ENCODE measurements at regions not wholly inside any gene's neighbourhood (a gene's known extent, or its start where the extent isn't known, plus 50 kb on each side); places are given as distances from the start of the nearest gene placed in this dataset.

GRCh38 chr1:38123356-38124135, 77.0 kb upstream of the POU3F1 start:
- ATAC-seq = no peak
- TF ChIP-seq CSDC2 (CRISPR knock-in tag; IDR thresholded peaks at IDR 0.05) = no peak
- no peak for TF ChIP-seq ZNF70 (CRISPR knock-in tag; IDR thresholded peaks at IDR 0.05)
- no peak for TF ChIP-seq ZNF565 (CRISPR knock-in tag; conservative IDR thresholded peaks at IDR 0.05; ENCODE audit: low read depth)
- no peak for TF ChIP-seq PATZ1 (CRISPR knock-in tag; IDR thresholded peaks at IDR 0.05; ENCODE audit: borderline replicate concordance)
- TF ChIP-seq TSHZ2 (CRISPR knock-in tag; IDR thresholded peaks at IDR 0.05) = no peak
- TF ChIP-seq ARNTL (CRISPR knock-in tag; IDR thresholded peaks at IDR 0.05; ENCODE audit: borderline replicate concordance, low read depth) = no peak
- TF ChIP-seq ZFP30 (CRISPR knock-in tag; IDR thresholded peaks at IDR 0.05) = no peak
- TF ChIP-seq ZFP3 (CRISPR knock-in tag; IDR thresholded peaks at IDR 0.05) = no peak
- TF ChIP-seq PPARA (CRISPR knock-in tag; IDR thresholded peaks at IDR 0.05; ENCODE audit: borderline replicate concordance) = no peak
- no peak for TF ChIP-seq ZC3H10 (CRISPR knock-in tag; IDR thresholded peaks at IDR 0.05)
- TF ChIP-seq BACH2 (CRISPR knock-in tag; IDR thresholded peaks at IDR 0.05; ENCODE audit: borderline replicate concordance) = no peak
- TF ChIP-seq POU6F1 (CRISPR knock-in tag; IDR thresholded peaks at IDR 0.05; ENCODE audit: borderline replicate concordance, low read depth) = no peak
- TF ChIP-seq SNAI2 (CRISPR knock-in tag; IDR thresholded peaks at IDR 0.05) = no peak
- TF ChIP-seq GLIS3 (CRISPR knock-in tag; IDR thresholded peaks at IDR 0.05) = no peak
- TF ChIP-seq TCF4 (CRISPR knock-in tag; IDR thresholded peaks at IDR 0.05; ENCODE audit: borderline replicate concordance) = no peak

GRCh38 chr1:38121231-38121680, 74.7 kb upstream of the POU3F1 start:
- no peak for ATAC-seq

GRCh38 chr1:38120552-38121230, 74.1 kb upstream of the POU3F1 start:
- no peak for ATAC-seq
- TF ChIP-seq GLIS3 (CRISPR knock-in tag; IDR thresholded peaks at IDR 0.05) (no peak), POU6F1 (CRISPR knock-in tag; IDR thresholded peaks at IDR 0.05; ENCODE audit: borderline replicate concordance, low read depth) (no peak), TSHZ2 (CRISPR knock-in tag; IDR thresholded peaks at IDR 0.05) (no peak), CSRNP3 (CRISPR knock-in tag; IDR thresholded peaks at IDR 0.05) (no peak), ESRRG (CRISPR knock-in tag; IDR thresholded peaks at IDR 0.05) (no peak), PPARA (CRISPR knock-in tag; IDR thresholded peaks at IDR 0.05; ENCODE audit: borderline replicate concordance) (no peak)

More at GRCh38 chr1:38121231-38121680, 74.7 kb upstream of the POU3F1 start:
- TF ChIP-seq ZFP3 (CRISPR knock-in tag; IDR thresholded peaks at IDR 0.05) = no peak
- no peak for TF ChIP-seq ZNF70 (CRISPR knock-in tag; IDR thresholded peaks at IDR 0.05)
- no peak for TF ChIP-seq ZFP30 (CRISPR knock-in tag; IDR thresholded peaks at IDR 0.05)
- no peak for TF ChIP-seq CSRNP3 (CRISPR knock-in tag; IDR thresholded peaks at IDR 0.05)
- TF ChIP-seq RARB (CRISPR knock-in tag; IDR thresholded peaks at IDR 0.05) = no peak
- TF ChIP-seq PPARA (CRISPR knock-in tag; IDR thresholded peaks at IDR 0.05; ENCODE audit: borderline replicate concordance) = no peak

Measured in SK-N-SH treated with all-trans-retinoic acid at 6 μM for 48 hours (cell line).